Hypothalamus (tissue), 51 donors: ENCODE measurements at regions not wholly inside any gene's neighbourhood (a gene's known extent, or its start where the extent isn't known, plus 50 kb on each side); places are given as distances from the start of the nearest gene placed in this dataset.
"Not testable (repeated sequence)": the region's sequence is repeated elsewhere in the genome, so short reads cannot be mapped to it uniquely, and the experiment has no call there.

Experiments used
- DNase-seq, 51 donors: peaks; one replicate each; lab custom pipeline; 2025; lab: John Stamatoyannopoulos, UW

DNA sequence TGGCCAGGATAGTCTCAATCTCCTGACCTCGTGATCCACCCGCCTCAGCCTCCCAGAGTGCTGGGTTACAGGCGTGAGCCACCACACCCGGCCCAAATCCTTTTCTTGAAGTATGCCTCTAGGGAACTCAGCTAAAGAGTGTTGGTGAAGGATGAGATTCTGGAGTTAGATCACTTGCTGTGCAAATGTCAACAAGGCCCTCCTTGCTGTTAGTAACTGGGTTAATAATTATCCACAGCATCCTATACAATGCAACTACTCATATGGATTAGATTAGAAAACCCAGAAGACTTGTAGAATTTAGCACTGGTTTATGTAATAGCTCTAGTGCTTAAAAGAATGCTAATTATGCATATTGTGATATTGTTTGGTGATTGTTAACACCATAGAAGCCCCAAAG is 310.8 kb upstream of the TFPI start:
- DNase-seq, result no peak

DNA sequence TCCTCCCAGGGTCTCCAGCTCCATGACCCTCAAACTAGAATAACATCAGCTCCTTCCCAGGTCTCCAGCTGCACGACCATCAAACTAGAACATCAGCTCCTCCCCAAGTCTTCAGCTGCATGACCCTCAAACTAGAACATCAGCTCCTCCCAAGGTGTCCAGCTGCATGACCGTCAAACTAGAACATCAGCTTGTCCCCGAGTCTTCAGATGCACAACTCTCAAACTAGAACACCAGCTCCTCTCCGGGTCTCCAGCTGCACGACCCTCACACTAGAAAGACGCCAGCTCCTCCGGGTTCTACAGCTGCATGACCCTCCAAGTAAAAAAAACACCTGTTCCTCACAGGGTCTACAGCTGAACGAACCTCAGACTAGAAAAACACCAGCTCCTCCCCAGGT is 312.9 kb upstream of the TFPI start:
- no peak for DNase-seq

DNA sequence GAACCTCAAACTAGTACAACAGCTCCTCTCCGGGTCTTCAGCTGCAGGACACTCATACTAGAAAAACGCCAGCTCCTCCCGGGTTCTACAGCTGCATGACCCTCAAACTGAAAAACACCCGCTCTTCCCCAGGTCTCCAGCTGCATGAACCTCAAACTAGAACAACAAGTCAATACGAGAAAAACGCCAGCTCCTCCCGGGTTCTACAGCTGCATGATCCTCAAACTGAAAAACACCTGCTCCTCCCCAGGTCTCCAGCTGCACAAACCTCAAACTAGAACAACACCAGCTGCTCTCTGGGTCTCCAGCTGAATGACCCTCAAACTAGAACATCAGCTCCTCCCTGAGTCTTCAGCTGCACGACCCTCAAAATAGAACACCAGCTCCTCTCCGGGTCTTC is 315.0 kb upstream of the TFPI start:
- no peak for DNase-seq

DNA sequence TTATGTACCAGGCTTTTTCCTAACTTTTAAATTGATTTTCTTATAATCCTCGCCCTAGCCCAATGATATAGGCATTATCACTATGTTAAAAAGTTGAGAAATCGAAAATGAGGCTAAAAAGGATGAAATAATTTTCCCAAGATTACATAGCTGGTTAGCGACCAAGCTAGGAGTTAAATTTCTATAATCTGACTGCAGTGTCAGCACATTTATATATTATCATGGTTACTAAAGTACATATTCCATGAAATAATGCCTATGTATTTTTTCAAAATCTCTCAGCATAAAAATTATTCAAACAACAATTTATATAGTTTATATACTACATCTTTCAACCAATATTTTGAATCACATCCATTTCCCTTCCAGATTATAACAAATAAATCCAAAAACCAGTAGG is 317.3 kb upstream of the TFPI start:
- DNase-seq, result no peak

DNA sequence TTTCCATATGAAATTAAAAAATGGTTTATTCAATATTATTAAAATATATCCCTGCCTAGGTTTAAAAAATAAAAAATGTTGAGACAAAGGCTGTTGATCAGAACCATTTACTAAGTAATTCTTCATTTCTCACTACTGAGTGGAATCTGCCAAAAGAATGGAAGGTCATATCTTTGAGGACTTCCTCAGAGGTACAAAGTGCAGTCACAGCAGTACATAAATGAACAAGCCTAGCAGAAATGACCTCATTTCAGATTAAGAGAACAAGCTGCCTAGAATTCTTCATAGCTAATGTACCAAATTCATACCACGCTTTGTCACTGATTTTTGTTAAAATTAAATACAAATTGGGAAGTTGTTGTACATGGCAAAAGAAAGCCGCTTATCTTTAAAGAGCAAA is 318.9 kb upstream of the TFPI start:
- no peak for DNase-seq

- DNase-seq, result no peak
Observed at GRCh38 chr2:187874786-187875185, 320.6 kb upstream of the TFPI start.

GRCh38 chr2:187875261-187876141 is 321.3 kb upstream of the TFPI start:
- no peak for DNase-seq

DNA sequence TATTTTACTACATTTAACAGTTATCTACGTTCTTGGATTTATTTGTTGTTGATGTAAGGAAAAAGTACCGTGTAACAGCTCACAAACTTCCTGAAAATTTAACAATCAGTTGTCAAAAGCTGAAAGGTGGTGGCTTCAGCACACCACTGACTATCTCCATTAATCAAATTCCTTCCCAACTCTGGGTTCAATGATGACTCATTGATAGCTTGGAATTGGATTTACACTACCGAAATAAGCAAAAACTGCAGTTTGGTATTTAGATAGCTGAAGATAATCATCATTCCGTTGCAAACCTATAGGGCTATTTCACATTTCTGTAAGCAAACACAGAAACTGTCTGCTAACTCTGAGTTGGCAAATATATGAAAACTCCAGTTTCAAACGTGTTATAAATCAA is 322.3 kb upstream of the TFPI start:
- DNase-seq, result no peak

GRCh38 chr2:187877391-187877790 is 323.2 kb upstream of the TFPI start:
- DNase-seq, result peak in 1 of 51 donors; percentile 3

- no peak for DNase-seq
Observed at GRCh38 chr2:187878112-187878511, 323.9 kb upstream of the TFPI start.

DNA sequence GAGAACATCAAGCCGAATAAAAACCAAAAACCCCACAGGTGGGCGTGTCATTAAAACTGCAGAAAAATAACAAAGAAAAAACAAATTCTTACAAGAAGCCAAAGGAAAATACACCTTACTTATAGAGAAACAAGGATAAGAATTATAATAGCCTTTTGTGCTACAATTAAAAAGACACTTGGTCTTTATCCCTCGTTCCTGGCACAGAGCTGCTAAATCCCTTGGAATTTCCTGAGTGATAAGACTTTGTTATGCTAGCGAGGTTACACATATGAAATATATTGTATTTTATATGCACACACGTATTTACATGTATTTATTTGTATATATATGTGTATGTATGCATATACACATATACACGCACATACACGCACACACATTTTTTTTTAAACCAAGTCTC is 325.3 kb upstream of the TFPI start:
- DNase-seq, result no peak

- DNase-seq, result no peak
Observed at GRCh38 chr2:187884003-187884402, 329.8 kb upstream of the TFPI start.

DNA sequence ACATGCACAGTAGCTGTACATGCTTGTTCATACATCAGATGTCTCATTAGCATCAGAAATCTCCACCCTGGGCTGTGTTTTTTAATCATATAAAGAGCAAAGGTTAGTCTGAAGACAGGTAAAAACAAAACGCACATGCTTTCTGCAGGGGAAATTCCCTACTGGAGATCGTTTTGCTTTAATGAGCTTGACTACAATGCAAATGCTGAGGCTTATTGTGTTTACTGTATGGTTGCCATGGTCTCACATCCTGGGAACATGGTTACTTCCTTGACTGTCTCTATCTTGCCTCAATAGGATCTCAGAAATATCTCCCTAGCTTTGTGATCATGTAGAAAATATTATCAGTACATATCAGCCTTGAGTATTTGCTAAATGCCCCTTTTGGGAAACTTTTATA is 336.5 kb upstream of the TFPI start:
- no peak for DNase-seq

DNA sequence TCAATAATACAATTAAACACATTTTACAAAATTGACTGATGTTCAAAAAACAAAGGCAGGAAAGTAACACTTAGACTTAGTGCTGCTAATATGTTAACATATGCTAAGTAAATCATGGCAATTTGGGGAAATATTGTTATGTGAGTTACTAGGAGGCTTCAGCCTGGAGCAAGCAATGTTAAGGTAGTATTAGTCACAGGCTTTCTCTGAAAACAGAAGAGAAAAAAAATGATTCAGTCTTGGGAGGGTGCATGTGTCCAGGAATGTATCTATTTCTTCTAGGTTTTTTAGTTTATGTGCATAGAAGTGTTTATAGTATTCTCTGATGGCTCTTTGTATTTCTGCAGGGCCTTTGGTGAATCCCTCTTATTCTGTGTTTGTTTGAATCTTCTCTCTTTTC is 345.8 kb upstream of the TFPI start:
- no peak for DNase-seq

DNA sequence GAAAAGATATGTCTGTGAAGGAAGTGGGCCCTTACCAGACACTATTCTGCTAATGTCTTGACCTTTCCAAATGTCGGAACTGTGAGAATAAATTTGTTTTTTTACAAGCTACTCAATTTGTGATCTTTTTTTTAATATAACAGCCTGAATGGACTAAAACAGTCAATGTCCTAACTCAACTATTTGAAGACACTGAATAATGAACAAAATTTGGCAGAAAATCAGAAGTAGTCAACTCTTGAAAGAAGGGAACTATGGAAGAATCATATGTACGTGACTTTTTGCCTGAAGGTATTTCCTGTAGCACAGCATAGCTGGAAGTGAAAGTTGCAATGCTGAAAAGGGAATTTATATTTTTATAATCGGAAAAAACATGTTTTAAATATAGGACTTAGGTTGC is 351.8 kb upstream of the TFPI start:
- DNase-seq, result no peak

DNA sequence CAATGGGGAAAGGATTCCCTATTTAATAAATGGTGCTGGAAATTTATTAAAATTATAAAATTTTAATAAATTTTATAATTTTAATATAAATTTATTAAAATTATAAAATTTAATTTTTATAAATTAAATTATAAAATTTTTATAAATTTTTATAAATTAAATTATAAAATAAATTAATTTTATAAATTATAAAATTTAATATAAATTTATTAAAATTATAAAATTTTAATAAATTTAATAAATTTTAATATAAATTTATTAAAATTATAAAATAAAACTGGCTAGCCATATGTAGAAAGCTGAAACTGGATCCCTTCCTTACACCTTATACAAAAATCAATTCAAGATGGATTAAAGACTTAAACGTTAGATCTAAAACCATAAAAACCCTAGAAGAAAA is 356.7 kb upstream of the TFPI start:
- DNase-seq, result not testable (repeated sequence)

DNA sequence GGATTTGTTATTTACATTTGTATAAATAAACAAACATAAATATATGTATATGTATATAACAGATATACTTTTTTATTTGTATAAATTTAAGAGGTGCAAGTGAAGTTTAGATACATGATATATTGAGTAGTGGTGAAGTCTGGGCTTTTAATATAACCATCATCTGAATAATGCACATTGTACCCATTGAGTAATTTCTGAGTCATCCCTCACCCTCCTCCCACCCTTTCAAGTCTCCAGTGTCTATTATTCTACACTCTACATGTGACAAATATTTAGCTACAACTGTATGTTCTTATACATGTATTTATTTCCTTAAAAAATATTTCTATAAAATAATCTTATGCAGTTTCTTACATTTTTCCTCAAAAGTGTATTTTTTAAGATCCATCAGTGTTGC is 358.7 kb upstream of the TFPI start:
- no peak for DNase-seq

GRCh38 chr2:187915810-187916209 is 361.6 kb upstream of the TFPI start:
- no peak for DNase-seq

DNA sequence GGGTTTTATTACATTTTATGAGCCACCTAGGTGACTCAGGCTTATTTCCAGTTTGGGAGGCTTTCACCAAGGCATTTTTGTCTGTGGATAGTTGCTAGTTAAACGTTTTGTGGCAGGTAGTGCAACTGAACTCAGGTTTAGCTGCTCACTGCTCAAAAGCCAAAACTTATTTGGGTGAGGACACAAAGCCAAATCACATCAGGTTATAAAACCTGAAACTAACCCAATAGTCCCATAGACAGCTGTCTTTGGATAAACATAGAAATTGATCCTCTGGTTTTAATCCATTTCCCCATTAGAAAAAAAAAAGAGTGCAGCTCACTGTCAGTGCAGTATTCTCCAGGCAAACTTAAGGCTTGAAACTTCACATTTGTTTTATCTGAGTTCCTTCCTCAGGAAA is 362.6 kb upstream of the TFPI start:
- no peak for DNase-seq

DNA sequence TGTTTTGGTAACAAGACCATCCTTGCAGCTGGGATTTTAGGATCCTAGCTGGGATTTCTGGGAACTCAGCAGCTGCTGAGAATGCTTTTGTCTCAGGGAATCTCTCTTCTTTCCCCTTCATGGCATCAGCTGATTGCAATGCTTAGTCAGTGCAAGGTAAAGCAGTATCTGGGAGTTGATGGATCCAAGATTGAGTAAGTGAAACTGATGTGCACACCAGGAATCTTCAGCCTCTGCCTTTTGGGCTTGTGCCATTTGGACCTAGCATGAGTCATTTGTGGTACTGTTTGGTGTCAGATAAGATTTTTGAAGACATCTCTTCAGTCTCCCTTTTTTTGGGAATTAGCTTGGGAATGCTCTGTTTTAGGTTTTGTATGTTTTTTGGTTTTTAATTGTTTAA is 363.3 kb upstream of the TFPI start:
- DNase-seq, result no peak

- DNase-seq, result no peak
Observed at GRCh38 chr2:187918996-187919821, 365.0 kb upstream of the TFPI start.

GRCh38 chr2:187920511-187920910 is 366.3 kb upstream of the TFPI start:
- no peak for DNase-seq
